Activated CD4-positive, alpha-beta T cell treated with anti-CD3 and anti-CD28 coated beads, Interleukin-2, Interleukin-6, amounts not matched to agents 100 ng/mL and 50 ng/mL, durations not matched to agents 16 hours and 8 hours (primary cell): ENCODE measurements at regions not wholly inside any gene's neighbourhood (a gene's known extent, or its start where the extent isn't known, plus 50 kb on each side); places are given as distances from the start of the nearest gene placed in this dataset.
"Not testable (repeated sequence)": the region's sequence is repeated elsewhere in the genome, so short reads cannot be mapped to it uniquely, and the experiment has no call there.

Experiments
- DNase-seq: peaks from one replicate; pipeline ENCODE4 v3.0.0-alpha.2; 2020

DNA sequence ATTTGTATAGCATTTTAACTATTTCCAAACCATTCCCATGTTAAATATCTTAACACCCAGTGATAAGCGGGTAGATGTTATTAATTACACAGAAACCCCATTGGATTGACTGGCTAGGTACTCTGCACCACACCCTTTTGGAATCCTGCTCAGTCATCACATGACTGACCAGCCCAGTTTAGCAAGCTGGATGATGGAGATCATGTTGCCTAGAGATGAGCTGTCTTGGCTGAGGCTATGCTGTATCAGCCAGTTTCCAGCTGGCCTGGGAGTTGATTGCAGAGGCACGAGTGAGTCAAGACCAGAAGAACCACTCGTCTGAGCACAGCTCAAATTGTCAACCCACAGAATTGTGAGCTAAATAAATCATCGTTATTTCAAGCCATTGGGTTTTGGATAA, 124.6 kb downstream of the ZNF621 start:
- DNase-seq, result no peak

GRCh38 chr3:40652072-40652471, 127.3 kb downstream of the ZNF621 start:
- no peak for DNase-seq

DNA sequence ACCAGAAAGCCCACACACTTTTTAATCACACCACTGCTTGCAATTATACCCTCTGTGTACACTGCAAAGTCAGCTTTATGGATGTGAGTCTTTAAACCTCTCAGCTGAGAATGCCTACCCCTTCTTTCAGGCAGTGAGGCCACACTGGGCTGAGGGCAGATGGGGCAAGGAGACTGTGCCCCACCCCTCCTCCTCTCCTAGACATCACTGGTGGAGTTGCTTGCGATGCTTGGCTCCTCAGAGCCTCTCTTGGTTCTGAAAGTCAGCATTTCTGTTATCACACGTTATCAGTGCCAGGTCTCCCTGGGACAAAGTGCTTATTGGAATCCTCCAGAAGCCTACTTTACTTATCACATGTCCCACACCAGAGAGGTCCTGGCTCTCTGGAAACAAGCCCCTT, 128.2 kb downstream of the ZNF621 start:
- no peak for DNase-seq

DNA sequence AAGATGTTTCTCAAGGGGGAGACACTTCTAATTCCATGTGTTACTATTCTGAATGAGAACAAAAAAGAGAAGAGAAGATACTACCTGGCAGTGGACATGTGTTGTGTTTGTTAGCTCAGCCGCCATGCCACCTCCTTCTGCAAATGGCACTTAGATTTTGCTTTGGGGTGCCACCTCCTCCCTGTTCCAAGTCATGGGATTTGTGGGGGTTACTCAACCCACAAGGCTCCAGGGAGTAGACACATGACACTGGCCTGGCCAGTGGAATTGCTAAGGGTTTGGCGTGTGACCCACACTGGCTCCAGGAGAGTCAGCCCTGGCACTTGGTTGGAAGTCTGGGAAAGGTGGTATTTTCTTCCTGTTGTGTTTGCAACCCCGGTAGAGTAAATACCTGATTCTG, 129.1 kb downstream of the ZNF621 start:
- DNase-seq, result no peak

DNA sequence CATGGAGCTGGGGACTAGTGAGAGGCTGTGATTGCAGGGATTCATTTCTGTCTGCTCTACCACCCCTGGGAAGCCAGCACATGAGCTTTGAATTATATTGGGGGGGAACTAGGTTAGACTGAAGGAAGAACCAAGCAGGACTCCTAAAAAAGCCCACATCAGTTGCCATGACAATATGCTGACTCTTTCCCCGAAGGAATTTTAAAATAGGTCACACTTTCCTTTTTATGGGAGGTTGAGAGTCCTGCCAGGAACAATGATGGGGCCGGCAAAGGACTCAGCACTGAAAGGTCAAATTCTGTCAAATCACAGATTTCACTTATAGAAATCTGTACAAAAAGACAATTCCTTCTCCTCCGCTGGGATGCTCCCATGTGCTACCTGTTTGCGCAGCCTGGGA, 130.8 kb downstream of the ZNF621 start:
- no peak for DNase-seq

GRCh38 chr3:40657623-40658022, 132.9 kb downstream of the ZNF621 start:
- no peak for DNase-seq

DNA sequence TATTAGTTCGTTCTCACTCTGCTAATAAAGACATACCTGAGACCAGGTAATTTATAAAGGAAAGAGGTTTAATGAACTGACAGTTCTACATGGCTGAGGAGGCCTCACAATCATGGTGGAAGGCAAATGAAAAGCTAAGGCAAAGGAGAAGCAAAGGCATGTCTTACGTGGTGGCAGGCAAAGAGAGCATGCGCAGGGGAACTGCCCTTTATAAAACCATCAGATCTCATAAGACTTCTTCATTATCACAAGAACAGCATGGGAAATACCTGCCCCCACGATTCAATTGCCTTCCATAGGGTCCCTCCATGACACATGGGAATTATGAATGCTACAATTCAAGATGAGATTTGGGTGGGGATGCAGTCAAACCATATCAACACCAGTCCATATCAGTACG, 133.5 kb downstream of the ZNF621 start:
- DNase-seq, result no peak

DNA sequence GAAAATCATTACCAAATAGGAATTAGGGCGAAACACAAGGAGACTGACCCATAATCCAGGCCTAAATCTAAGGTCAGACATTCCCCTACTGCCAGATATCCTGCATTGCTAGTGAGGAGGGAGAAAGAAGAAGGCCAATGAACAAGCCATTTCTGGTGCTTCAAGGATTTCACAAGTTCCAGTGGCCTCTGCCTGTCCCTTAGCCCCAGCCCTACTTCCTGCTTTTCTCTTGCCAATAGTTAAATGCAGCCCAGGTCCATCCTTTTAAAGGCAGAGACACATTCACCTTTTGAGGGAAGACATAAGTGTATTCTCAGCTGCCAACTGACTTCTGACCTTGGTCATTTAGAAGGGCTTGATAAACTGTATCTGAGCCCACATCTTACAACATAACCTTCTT, 135.8 kb downstream of the ZNF621 start:
- DNase-seq, result no peak

GRCh38 chr3:40661284-40661683, 136.5 kb downstream of the ZNF621 start:
- DNase-seq, result no peak

DNA sequence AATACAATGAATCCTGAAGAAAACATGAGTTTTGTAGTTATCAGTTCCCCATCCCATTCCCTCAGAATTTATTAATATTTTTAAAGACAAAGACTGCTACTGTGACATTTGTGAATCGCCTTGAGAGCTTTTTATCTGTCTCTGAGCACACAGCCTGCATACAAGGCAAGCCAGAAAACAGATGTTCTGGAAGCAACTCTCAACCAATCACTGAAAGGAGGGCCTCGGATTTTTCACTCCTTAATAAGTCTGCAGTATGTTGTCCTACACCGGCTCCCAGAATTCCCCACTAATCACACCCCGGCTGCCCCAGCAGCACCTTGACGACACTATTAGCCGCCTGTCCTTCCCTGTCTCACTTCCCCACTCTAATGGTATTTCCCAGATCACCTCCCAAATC, 138.5 kb downstream of the ZNF621 start:
- no peak for DNase-seq

DNA sequence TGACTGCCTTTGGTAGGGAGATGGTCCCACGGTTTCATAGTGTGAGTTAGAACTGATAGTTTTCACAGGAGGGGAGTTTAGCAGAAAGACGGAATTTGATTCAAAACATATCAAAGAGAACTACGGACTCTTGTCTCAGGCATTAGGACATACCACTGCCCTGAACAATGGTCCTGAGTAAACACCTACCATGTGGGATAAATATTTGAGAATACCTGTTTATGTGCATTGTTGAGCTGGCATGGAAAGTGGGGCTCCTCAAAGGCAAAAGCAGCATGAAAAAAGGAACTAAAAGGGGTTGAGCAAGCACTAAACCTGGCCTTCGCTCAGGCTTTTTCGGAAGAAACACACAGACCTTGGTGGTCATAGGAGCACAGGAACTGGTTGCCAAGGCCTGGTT, 144.4 kb downstream of the ZNF621 start:
- no peak for DNase-seq

GRCh38 chr3:40672861-40673260, 148.1 kb downstream of the ZNF621 start:
- no peak for DNase-seq

DNA sequence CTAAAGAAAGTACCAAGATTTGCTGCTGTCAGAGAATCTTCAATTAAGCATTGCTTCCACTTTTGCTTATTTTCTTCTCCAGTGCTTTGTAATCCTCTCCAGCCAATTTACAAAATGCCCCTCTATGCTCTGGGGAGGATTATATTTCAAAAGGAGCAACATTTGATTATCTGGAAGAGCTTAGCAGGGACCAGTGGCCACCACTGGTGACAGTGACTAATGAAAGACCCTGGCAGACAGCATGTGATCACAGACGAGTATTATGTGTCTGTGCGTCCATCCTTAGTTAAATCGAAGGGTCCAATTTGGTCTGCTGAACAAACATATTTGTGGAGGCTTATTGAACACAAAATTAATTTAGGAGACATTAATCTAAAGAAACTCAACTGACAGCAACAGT, 152.6 kb downstream of the ZNF621 start:
- DNase-seq, result no peak

- DNase-seq, result no peak
Observed at GRCh38 chr3:40677749-40678148, 153.0 kb downstream of the ZNF621 start.

DNA sequence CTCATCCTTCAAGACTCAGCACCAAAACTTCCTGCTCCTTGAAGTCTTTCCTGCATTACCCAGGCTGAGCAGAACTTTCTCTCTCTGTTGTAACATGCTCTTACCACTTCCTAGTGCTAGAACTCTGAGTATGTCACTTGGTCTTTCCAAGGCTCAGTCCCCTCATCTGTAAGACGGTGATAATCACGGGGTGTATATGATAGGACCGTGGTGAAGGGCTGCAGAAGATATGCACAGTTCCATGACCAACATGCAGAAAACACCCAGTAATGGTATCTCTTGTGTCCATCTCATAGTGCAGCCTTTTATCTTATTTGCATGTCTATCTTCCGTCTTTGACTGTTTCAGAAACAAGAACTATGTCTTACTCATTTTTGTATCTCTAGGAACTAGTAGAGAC, 154.5 kb downstream of the ZNF621 start:
- no peak for DNase-seq

GRCh38 chr3:40680685-40681657, 156.2 kb downstream of the ZNF621 start:
- no peak for DNase-seq

DNA sequence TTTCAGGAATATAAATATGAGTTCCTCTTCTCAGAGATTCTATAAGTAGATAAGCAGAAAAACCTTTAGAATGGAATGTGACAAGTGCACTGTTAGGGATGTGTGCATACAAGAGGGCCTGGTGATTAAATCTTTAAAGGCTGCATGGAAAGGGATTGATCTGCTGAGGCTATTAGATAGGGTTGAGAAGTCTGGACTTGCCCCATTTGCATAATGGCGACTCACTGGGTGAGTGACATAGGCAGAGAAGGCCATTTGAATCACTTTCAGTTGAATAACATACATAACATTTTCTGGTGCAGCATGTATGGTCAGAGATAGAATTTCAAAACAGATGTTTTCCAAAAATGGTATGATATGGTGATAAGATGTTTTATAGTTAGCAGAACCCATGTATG, 156.9 kb downstream of the ZNF621 start:
- no peak for DNase-seq

- no peak for DNase-seq
Observed at GRCh38 chr3:40689837-40690236, 165.1 kb downstream of the ZNF621 start.

- no peak for DNase-seq
Observed at GRCh38 chr3:40690749-40691451, 166.1 kb downstream of the ZNF621 start.

GRCh38 chr3:40691452-40691861, 166.7 kb downstream of the ZNF621 start:
- DNase-seq, result no peak

DNA sequence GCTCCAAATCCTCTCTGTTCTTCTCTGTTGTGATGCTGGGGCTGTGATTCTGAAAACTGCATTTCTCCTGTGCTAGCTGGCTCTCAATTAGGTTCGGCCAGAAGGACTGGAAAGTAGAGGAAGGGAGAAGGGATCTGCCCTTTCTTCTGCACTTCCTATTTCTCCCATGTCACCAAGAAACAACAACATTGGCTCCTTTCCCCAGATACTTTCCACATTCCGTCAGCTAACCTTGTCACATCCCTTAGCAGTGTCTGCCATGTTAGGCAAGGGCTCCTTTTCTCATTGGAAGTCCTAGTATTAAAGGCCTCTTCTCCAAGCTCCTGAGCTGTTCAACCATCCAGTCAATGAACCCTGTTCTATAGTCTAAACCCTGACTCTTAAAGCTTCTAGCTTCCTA, 171.1 kb downstream of the ZNF621 start:
- DNase-seq, result no peak

DNA sequence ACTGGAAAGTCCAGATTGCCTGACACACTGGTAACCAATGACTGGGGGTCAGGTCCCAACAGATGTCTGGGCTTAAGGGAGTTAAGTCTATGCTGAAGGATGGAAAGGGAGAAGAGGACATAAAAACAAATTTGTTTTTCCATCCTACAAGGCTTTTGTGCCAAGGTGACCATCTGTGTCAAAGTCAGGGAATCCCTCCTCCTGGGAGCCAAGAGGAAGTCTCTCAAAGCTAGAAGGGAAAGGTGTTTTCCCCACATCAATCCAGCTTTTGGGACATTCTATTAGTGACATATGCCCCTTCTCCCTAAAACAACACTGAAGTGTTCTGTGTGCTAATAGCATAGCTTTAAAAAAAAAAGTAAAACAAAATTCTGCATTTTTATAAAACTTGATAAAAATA, 173.9 kb downstream of the ZNF621 start:
- not testable (repeated sequence) for DNase-seq

DNA sequence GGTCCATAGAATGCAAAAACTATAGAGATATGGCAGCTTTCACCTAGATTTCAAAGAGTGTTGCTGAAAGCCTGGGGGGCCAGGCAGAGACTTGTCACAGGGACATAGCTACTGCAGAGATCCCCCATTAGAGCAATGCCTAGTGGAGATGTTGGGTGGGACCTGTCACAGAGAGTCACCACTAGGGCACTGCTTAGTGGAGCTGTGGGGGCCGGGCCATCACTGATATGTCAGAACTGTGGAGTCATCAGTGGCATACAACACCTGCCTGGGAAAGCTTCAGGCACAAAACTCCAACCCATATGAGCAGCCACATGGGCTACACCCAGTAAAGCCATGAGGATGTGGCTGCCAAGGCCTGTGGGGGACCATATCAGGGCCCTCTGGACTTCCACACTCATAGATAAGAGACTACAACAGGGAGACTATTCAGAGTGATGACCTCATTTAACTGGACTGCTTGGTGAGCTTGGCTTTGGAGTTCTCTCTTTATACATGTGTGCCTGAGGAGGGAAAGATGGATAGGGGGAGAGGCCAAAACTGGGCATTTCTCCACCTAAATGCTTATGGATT, 176.3 kb downstream of the ZNF621 start:
- DNase-seq, result no peak

GRCh38 chr3:40704224-40704623, 179.5 kb downstream of the ZNF621 start:
- no peak for DNase-seq
